Neural crest cell (in vitro differentiated cells): ENCODE measurements at regions not wholly inside any gene's neighbourhood (a gene's known extent, or its start where the extent isn't known, plus 50 kb on each side); places are given as distances from the start of the nearest gene placed in this dataset.

Experiments used
- DNase-seq: peaks from one replicate; pipeline ENCODE4 v3.0.0; 2021; ENCODE audit warnings: low read depth, mixed read lengths, low spot score
- H3K27ac Mint-ChIP-seq: one replicate; pipeline ENCODE4 v1.8.0; 2021; ENCODE audit warnings: mild to moderate bottlenecking, mixed read lengths; ENCODE audit not compliant: unreplicated experiment
- H3K27me3 Mint-ChIP-seq: 2 replicates; pipeline ENCODE4 v1.8.0; 2021; ENCODE audit warnings: low read depth, mild to moderate bottlenecking, mixed read lengths
- H3K36me3 Mint-ChIP-seq: 2 replicates; pipeline ENCODE4 v1.8.0; 2021; ENCODE audit warnings: low read depth, mild to moderate bottlenecking, mixed read lengths
- H3K4me1 Mint-ChIP-seq: 2 replicates; pipeline ENCODE4 v1.8.0; 2021; ENCODE audit warnings: mixed read lengths
- H3K4me3 Mint-ChIP-seq: one replicate; pipeline ENCODE4 v1.8.0; 2021; ENCODE audit warnings: mild to moderate bottlenecking, mixed read lengths
- H3K9me3 Mint-ChIP-seq: 2 replicates; pipeline ENCODE4 v1.8.0; 2021; ENCODE audit warnings: mixed read lengths
- TF ChIP-seq, protein P1 (sequence below): fragments of 200-600 bp; sonication (generic); conservative IDR thresholded peaks from 2 replicates; pipeline ENCODE4 v1.5.0; 2021; ENCODE audit warnings: antibody characterized with exemption, mild to moderate bottlenecking

DNA sequence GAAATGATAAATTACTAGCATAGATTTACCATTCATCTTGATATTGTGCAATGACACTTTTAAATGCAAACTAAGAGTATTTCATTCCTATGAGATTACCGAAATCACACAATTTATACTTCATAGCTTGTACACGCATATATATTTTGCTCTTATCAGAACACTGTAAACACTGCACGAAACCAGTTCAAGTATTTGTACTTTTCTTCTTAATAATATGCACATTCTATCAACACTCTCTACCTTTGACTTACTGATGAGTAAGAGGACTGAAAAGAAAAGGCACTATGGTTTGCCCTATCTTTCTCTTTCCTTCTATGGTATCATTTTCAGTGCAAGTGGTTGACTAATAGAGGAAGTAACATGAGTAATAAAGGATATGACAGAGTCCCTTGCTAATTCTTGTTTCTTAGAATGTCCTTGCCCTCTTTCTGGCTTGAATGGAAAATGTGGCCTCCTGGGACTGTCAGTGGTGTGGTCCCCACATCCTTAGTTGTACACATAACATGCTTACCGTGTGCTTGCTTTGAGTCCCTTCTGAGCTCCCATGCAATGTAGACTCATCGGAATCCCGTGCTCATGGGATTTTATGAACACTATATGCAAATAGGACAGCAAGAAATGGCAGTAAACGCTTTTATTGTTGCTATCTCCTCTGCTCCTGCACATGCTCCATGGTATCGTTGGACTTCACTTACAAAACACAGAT, 363.5 kb upstream of the TNP1 start:
- Mint-ChIP-seq H3K36me3 (no peaks in the 10 kb centered on the region), H3K4me1 (peaks cover 23% of the 10 kb centered on the region), H3K9me3 (no peaks in the 10 kb centered on the region), H3K27me3 (peaks cover 2% of the 10 kb centered on the region), H3K4me3 (no peak overlapping the region), H3K27ac (no peak overlapping the region)
- TF ChIP-seq, protein P1, sequence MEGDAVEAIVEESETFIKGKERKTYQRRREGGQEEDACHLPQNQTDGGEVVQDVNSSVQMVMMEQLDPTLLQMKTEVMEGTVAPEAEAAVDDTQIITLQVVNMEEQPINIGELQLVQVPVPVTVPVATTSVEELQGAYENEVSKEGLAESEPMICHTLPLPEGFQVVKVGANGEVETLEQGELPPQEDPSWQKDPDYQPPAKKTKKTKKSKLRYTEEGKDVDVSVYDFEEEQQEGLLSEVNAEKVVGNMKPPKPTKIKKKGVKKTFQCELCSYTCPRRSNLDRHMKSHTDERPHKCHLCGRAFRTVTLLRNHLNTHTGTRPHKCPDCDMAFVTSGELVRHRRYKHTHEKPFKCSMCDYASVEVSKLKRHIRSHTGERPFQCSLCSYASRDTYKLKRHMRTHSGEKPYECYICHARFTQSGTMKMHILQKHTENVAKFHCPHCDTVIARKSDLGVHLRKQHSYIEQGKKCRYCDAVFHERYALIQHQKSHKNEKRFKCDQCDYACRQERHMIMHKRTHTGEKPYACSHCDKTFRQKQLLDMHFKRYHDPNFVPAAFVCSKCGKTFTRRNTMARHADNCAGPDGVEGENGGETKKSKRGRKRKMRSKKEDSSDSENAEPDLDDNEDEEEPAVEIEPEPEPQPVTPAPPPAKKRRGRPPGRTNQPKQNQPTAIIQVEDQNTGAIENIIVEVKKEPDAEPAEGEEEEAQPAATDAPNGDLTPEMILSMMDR: no peak
- DNase-seq: no peak

DNA sequence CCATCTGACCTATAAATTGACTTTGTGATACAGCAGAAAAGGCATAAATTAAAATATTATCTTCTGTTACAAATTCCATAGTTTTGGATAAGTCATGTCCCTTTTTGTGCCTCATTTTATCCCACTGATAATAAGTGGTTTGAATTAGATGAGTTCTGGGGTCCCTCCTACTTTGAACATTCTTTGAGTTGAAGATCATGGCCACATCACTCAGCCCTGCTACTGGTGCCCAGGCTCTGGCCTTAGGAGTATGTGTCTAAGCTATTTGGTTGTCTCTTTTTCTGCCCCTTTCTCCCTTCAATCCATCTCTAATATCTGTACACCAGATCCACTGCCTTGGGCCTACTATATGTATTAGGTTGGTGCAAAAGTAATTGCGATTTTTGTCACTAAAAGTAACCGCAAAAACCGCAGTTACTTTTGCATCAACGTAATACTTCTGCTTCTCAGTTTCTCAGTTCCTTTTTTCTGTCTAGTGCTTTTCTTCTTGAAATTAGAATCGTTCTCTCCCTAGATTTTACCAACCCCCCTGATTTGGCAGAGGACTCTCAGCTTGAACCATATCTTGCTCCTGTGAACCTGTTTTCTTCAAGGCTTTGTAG, 362.5 kb upstream of the TNP1 start:
- H3K36me3 Mint-ChIP-seq: no peaks in the 10 kb centered on the region
- TF ChIP-seq, protein P1: no peak
- no peak overlapping the region for H3K4me3 Mint-ChIP-seq
- no peak overlapping the region for H3K27ac Mint-ChIP-seq
- no peaks in the 10 kb centered on the region for H3K9me3 Mint-ChIP-seq
- peaks cover 2% of the 10 kb centered on the region for H3K27me3 Mint-ChIP-seq
- H3K4me1 Mint-ChIP-seq: peaks cover 27% of the 10 kb centered on the region
- no peak for DNase-seq

DNA sequence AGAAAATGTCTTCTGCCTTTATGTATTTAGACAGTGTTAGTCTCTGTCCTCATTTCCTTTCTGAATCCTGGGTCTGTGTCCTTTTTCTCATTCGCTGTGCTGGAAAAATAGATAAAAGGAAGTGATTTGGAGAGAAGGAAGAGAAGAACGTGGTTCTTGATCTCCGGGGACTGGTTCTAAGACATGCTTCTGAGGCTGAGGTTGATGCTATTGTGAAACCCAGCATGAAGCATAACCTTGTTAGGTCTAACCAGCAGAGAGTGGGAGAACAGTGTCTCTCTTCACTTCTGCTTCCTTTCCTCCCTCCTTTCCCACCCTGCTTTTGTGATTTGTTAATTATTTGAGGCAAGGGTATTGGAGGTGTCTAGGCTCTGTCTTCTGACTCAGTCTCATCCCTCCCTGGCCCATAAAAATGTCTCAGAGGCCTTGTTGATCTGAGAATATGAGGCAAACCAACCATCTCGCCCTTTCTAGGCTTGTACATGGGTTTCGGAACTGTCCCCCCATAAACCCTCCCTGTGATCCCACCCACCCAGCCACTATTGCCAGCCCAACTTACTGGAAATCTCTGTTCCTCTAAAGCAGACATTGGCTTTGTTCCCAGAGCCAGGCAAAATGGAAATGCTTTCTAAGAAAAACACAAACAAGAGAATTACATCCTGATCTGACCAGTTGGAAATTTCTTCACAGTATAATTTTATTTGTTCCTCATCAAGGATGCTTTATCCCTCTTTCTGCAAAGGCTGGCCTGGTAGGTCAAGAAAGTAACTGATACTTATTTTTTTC, 360.6 kb upstream of the TNP1 start:
- Mint-ChIP-seq H3K4me1 (peaks cover 38% of the 10 kb centered on the region), H3K27me3 (peaks cover 2% of the 10 kb centered on the region), H3K36me3 (no peaks in the 10 kb centered on the region), H3K9me3 (no peaks in the 10 kb centered on the region), H3K4me3 (no peak overlapping the region), H3K27ac (no peak overlapping the region)
- no peak for DNase-seq
- TF ChIP-seq, protein P1: no peak

DNA sequence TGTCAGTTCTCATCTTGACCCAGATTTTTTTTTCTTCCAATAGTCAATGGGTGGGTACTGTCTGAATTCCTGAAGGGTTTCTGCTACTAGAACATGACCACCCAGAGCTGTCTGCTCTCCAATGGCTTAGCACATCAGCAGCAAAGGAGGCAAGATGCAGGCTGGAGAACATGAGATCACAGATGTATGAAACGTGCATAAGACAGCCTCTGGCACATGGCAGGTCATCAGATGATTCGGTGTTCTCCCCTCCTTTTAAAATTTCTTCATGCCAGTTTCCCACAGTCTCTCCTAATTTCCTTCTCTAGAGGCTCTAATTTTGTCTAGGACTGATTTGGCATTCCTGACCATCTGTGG, 359.3 kb upstream of the TNP1 start:
- H3K4me3 Mint-ChIP-seq: no peak overlapping the region

More for the DNA sequence above, 359.3 kb upstream of the TNP1 start:
- TF ChIP-seq, protein P1: no peak
- H3K4me1 Mint-ChIP-seq: peaks cover 34% of the 10 kb centered on the region
- no peaks in the 10 kb centered on the region for H3K9me3 Mint-ChIP-seq
- no peak overlapping the region for H3K27ac Mint-ChIP-seq
- no peaks in the 10 kb centered on the region for H3K36me3 Mint-ChIP-seq
- H3K27me3 Mint-ChIP-seq: peaks cover 2% of the 10 kb centered on the region
- DNase-seq: no peak
